Epithelial cell of esophagus (primary cell): ENCODE measurements at regions not wholly inside any gene's neighbourhood (a gene's known extent, or its start where the extent isn't known, plus 50 kb on each side); places are given as distances from the start of the nearest gene placed in this dataset.

Source experiments
- DNase-seq: peaks from one replicate; pipeline ENCODE4 v3.0.0; 2010; ENCODE audit warnings: low read depth
- H3K4me3 ChIP-seq: 2 replicates; pipeline ENCODE4 v1.5.1; 2011; ENCODE audit warnings: mild to moderate bottlenecking, low read length, control low read depth
- CTCF ChIP-seq: IDR thresholded peaks from 2 replicates; pipeline ENCODE4 v1.5.1; 2011; ENCODE audit warnings: low read depth, mild to moderate bottlenecking, low read length, control low read depth, inconsistent platforms; ENCODE audit not compliant: insufficient read depth; ENCODE audit errors: missing control alignments

DNA sequence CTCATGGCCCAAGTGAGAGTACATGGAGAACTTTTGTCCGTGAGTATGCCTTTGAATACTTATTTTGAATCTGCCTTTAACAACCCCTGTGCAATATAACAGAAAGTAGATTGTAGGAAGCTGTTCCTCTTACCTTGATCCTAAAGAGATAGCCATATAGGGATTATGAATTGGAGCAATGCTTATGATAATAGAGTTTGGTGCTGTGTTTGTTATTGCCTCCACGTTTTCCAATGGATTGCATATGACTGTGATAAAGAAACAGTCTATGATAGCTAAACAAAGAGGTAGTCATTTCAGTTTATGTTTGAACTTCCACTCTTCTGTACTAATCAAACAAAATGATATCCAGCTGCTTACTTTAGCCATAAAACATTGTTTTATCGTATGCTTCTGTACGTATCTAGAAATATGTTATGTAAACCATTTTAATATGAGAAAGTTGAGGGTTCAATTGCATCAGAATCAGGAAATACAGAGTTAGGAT, 199.6 kb upstream of the RGMB start:
- no peak for TF ChIP-seq CTCF
- DNase-seq, result no peak
- H3K4me3 ChIP-seq, result no peak overlapping the region

DNA sequence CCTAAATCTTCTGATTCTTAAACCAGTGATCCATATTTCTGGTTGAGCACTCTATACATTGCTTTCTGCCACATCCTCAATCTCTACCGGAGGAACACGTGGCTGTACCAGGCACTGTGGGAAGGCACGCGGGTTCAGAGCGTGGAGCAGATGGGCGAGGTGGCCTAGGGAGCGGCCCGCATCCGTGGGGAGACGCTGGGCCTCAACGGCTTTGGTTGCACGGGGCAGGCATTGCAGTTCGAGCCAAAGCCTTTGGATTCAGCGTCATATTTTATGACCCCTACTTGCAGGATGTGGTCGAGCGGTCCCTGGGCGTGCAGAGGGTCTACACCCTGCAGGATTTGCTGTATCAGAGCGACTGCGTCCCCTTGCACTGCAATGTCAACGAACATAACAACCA, 197.2 kb upstream of the RGMB start:
- no peak for TF ChIP-seq CTCF
- no peak for DNase-seq
- H3K4me3 ChIP-seq, result no peak overlapping the region

GRCh38 chr5:98578438-98578837, 195.0 kb upstream of the RGMB start:
- no peak overlapping the region for H3K4me3 ChIP-seq
- DNase-seq, result no peak
- no peak for TF ChIP-seq CTCF

DNA sequence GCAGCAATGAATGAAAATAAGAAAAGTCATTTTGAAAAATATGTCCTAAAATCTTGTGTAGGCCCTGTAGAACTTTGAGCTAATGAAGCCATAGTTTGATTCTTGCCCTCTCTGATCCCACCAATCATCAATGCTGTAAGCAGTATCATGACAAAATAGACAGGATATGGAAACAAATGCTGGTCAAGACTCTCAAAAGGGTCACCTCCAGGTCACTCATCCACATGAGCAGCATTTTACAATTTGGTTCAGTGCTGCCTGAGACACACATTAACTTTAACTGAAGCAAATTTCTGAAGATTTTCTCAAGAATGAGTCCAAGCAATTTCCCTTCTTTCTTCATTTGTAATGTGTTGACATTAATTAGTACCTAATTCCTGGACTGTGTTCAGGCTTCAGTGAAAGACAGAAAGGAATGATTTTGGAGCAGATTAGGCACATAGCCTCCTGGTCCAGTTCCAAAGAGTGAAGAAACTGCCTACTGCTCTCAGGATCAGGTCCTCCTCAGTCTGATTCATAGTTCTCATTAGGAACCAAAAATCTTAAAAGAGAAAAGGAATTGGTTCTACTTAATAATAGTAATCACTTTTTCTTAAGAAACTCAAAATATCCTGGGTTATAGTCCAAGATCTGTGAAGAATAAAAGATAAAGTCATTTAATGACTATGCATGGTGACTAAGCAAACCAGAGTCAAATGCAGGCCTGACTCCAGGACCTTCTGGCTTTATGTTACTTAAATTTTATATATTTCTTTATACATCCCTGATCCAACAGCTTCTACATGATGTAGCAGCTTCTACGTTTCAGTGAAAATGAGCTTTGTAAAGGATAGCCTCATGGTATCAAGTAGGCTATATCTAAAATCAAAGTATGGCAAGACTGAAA, 192.1 kb upstream of the RGMB start:
- no peak overlapping the region for H3K4me3 ChIP-seq
- no peak for DNase-seq
- TF ChIP-seq CTCF, result no peak

DNA sequence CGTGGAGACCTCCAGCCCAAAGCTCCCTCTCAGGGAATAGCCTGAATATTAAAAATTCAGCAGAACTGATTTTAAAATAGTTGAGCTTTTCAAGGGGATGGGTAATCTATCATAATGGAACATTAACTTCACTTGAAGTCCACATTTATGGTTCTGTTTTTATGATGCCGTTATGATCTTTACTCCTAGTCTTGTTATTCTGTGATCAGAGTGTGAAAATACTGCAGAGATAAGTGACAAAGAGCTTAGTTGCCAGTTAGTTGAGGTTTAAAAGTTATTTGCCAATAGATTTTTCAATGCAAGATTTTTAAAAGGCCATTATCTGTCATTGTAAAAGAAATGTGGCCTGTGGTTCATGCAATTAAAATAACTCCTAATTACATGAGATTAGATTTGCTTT, 189.9 kb upstream of the RGMB start:
- no peak overlapping the region for H3K4me3 ChIP-seq
- DNase-seq, result no peak
- no peak for TF ChIP-seq CTCF

- DNase-seq, result no peak
- H3K4me3 ChIP-seq, result no peak overlapping the region
- TF ChIP-seq CTCF, result no peak
Observed at GRCh38 chr5:98585661-98586310, 187.7 kb upstream of the RGMB start.
